ENCODE measurements at regions not wholly inside any gene's neighbourhood (a gene's known extent, or its start where the extent isn't known, plus 50 kb on each side); places are given as distances from the start of the nearest gene placed in this dataset.

DNA sequence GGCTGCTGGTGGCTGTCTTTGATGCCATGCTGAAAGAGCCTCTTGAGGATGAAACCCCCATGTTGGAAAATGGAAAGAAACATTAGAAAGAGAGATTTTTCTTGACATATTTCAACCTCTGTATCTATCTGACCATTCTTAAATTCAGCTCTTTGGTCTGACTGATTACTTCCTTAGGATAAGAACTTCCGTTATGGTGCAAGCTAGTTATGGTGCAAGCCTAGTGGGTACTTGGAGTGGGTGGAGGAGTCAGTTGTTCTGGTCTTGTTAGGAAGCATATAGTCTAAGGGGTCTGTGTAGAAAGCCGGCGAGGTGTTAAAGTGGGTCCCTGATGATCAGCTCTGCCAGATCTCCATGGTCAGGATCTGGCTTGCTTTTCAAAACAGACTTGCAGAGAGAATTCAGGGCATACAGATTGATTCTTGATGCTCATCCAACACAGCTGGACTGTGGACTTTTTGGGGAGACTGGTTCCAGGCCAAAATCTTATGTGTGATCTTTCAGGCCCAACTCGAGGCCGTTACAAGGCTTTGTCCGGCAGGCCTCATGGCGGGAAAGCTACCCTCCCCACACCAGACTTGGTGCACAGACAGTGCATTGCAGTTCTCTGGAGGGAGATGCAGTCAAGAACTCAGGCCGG is 82.8 kb upstream of the BOD1L1 start:
- no peaks in the 10 kb centered on the region for H3K27me3 ChIP-seq (replicated peaks in 1 of 4; ENCODE audit: control insufficient read depth in 3 of 4, extremely low read depth in 1 of 4, insufficient read depth in 3 of 4, low read length in 3 of 4)
- H3K56ac ChIP-seq (replicated peaks; ENCODE audit: insufficient read length, low read depth, low read length): no peak overlapping the region
- H4K20me1 ChIP-seq (replicated peaks in 1 of 2; ENCODE audit: control insufficient read depth in 1 of 2, insufficient read depth in 2 of 2, low read length in 2 of 2): no peaks in the 10 kb centered on the region
- 91% methylated on average over 8 of the region's 8 CpGs; no CpG with 5 or more reads in 1 of the 2 experiments for WGBS, 2 experiments (ENCODE audit: extremely low coverage in 1 of 2, insufficient coverage in 1 of 2, insufficient read length in 1 of 2, insufficient replicate concordance in 2 of 2, low coverage in 1 of 2, low lambda C conversion rate in 2 of 2, missing lambda C conversion rate in 1 of 2)
- no peak overlapping the region for H3K4ac ChIP-seq (replicated peaks; ENCODE audit: insufficient read length, low read depth, low read length)
- DNase-seq (ENCODE audit: low read depth in 1 of 2, low spot score in 2 of 2): no peak
- no peak overlapping the region for H4K91ac ChIP-seq (replicated peaks; ENCODE audit: insufficient read length, low read length)
- H3K4me2 ChIP-seq (ENCODE audit: insufficient read depth in 1 of 2, low read depth in 2 of 2, low read length in 2 of 2): no peak overlapping the region
- no peaks in the 10 kb centered on the region for H3K36me3 ChIP-seq (ENCODE audit: control insufficient read depth in 2 of 4, insufficient read depth in 4 of 4, low read length in 3 of 4)
- FAIRE-seq: no peak
- no peak overlapping the region for H2BK12ac ChIP-seq (ENCODE audit: low read depth, low read length)
- no peaks in the 10 kb centered on the region for H3K23me2 ChIP-seq (ENCODE audit: low read depth, low read length)
- H2BK120ac ChIP-seq (replicated peaks; ENCODE audit: low read depth, low read length): no peak overlapping the region
- no peaks in the 10 kb centered on the region for H3K9me3 ChIP-seq (ENCODE audit: insufficient read depth in 2 of 2, low read depth in 1 of 2, low read length in 1 of 2)
- no peak overlapping the region for H2BK15ac ChIP-seq (ENCODE audit: low read length)
- H3K79me1 ChIP-seq (ENCODE audit: low read depth, low read length): no peaks in the 10 kb centered on the region
- H3K4me3 ChIP-seq (ENCODE audit: extremely low read depth in 1 of 4, insufficient read depth in 2 of 4, low read depth in 3 of 4, low read length in 4 of 4): no peak overlapping the region
- no peak overlapping the region for H2AK5ac ChIP-seq (ENCODE audit: low read depth, low read length)
- H3K23ac ChIP-seq (ENCODE audit: insufficient read length): no peak overlapping the region
- H3K14ac ChIP-seq (ENCODE audit: insufficient read length): no peak overlapping the region
- no peak overlapping the region for H3K27ac ChIP-seq (ENCODE audit: low read depth, low read length)
- ChIA-PET POLR2A (ENCODE audit: partially characterized antibody) (no interaction called here), CTCF (ENCODE audit: partially characterized antibody) (interaction anchor here (0.6 to 3.6 kb wide), 2 partner anchors 56 to 1747 kb away, joined by 3 to 13 read pairs; no protein-coding TSS in a partner anchor)
- no peak overlapping the region for H2BK20ac ChIP-seq (ENCODE audit: low read length)
- H3K18ac ChIP-seq (ENCODE audit: extremely low read depth, low read length): no peak overlapping the region
- H2BK5ac ChIP-seq (ENCODE audit: low read depth, low read length): no peak overlapping the region
- H4K5ac ChIP-seq (ENCODE audit: insufficient read length, low read depth, low read length): no peak overlapping the region
- H2AFZ ChIP-seq (ENCODE audit: low read length): no peak overlapping the region
- no peaks in the 10 kb centered on the region for H3K79me2 ChIP-seq (ENCODE audit: control insufficient read depth in 1 of 2, insufficient read depth in 2 of 2, low read length in 2 of 2)
- H4K8ac ChIP-seq (ENCODE audit: extremely low read depth, insufficient read depth, low read length): no peak overlapping the region
- H3K4me1 ChIP-seq (replicated peaks in 1 of 4; ENCODE audit: control insufficient read depth in 3 of 4, insufficient read depth in 4 of 4, low read length in 3 of 4): no peaks in the 10 kb centered on the region
- no peak overlapping the region for H3K9ac ChIP-seq (replicated peaks in 1 of 4; ENCODE audit: extremely low read depth in 1 of 4, low read depth in 3 of 4, low read length in 3 of 4)
- TF ChIP-seq SUZ12 (IDR thresholded peaks at IDR 0.05; ENCODE audit: low read length) (no peak), SRF (IDR thresholded peaks at IDR 0.05; ENCODE audit: low read depth, low read length) (no peak), ASH2L (IDR thresholded peaks at IDR 0.05; ENCODE audit: low read length) (no peak), RXRA (IDR thresholded peaks at IDR 0.05; ENCODE audit: insufficient read depth, low read depth, low read length) (no peak), SP2 (IDR thresholded peaks at IDR 0.05; ENCODE audit: low read length) (no peak), KDM5A (IDR thresholded peaks at IDR 0.05; ENCODE audit: low read length) (no peak), EGR1 (IDR thresholded peaks at IDR 0.05; ENCODE audit: borderline replicate concordance, low read depth, low read length) (no peak), EP300 (IDR thresholded peaks at IDR 0.05; ENCODE audit: borderline replicate concordance in 1 of 2, low read depth in 2 of 2, low read length in 2 of 2) (no peak), TAF7 (optimal IDR thresholded peaks at IDR 0.05; ENCODE audit: borderline replicate concordance, low read depth, low read length) (no peak), MAX (IDR thresholded peaks at IDR 0.05) (no peak), SP4 (IDR thresholded peaks at IDR 0.05; ENCODE audit: low read length) (no peak), FOSL1 (IDR thresholded peaks at IDR 0.05; ENCODE audit: insufficient read depth, low read depth, low read length) (no peak)
- TF ChIP-seq, protein P1, sequence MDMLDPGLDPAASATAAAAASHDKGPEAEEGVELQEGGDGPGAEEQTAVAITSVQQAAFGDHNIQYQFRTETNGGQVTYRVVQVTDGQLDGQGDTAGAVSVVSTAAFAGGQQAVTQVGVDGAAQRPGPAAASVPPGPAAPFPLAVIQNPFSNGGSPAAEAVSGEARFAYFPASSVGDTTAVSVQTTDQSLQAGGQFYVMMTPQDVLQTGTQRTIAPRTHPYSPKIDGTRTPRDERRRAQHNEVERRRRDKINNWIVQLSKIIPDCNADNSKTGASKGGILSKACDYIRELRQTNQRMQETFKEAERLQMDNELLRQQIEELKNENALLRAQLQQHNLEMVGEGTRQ (IDR thresholded peaks at IDR 0.05; ENCODE audit: low read length): no peak

Measured in H1 (cell line).